ENCODE measurements at regions not wholly inside any gene's neighbourhood (a gene's known extent, or its start where the extent isn't known, plus 50 kb on each side); places are given as distances from the start of the nearest gene placed in this dataset.

DNA sequence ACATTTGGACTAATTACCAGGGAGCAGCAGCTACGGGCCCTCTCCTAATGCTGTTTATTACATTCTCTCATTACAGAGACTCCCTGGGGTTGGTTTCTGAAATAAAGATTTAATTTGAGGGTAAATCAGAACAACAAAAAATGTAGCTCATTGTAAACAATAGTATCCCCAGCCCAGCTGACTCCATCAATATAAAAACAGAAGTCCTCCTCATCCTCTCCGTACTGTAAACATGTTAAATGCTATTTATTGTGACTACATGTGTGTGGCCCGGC is 670.4 kb downstream of the TOX3 start:
- TF ChIP-seq, protein P1, sequence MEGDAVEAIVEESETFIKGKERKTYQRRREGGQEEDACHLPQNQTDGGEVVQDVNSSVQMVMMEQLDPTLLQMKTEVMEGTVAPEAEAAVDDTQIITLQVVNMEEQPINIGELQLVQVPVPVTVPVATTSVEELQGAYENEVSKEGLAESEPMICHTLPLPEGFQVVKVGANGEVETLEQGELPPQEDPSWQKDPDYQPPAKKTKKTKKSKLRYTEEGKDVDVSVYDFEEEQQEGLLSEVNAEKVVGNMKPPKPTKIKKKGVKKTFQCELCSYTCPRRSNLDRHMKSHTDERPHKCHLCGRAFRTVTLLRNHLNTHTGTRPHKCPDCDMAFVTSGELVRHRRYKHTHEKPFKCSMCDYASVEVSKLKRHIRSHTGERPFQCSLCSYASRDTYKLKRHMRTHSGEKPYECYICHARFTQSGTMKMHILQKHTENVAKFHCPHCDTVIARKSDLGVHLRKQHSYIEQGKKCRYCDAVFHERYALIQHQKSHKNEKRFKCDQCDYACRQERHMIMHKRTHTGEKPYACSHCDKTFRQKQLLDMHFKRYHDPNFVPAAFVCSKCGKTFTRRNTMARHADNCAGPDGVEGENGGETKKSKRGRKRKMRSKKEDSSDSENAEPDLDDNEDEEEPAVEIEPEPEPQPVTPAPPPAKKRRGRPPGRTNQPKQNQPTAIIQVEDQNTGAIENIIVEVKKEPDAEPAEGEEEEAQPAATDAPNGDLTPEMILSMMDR (IDR thresholded peaks at IDR 0.05) = no peak
- TF ChIP-seq POLR2AphosphoS5 (IDR thresholded peaks at IDR 0.05; ENCODE audit: insufficient read depth in 1 of 2, low read depth in 1 of 2) = no peak

All from vagina (tissue), 2 donors.